Astrocyte (in vitro differentiated cells and primary cell): ENCODE measurements at regions not wholly inside any gene's neighbourhood (a gene's known extent, or its start where the extent isn't known, plus 50 kb on each side); places are given as distances from the start of the nearest gene placed in this dataset.
A peak's percentile ranks its signal among the peaks of the same experiment; 100 is the strongest.

Experiments
- DNase-seq: peaks from one replicate; pipeline ENCODE4 v3.0.0-alpha.2; 2010; ENCODE audit warnings: low read depth
- FAIRE-seq: peaks from 2 replicates; lab custom pipeline; 2011; peaks lifted over from hg19 to GRCh38; lab: Jason Lieb, UNC
- H2AFZ ChIP-seq: 2 replicates; pipeline ENCODE4 v1.6.0; 2012; ENCODE audit warnings: low read depth, low read length, inconsistent platforms
- H3K27ac ChIP-seq: 2 replicates; pipeline ENCODE4 v1.5.1; 2011; ENCODE audit warnings: low read depth, low read length, inconsistent platforms
- H3K27me3 ChIP-seq: 2 replicates; pipeline ENCODE4 v1.6.0; 2011; ENCODE audit warnings: low read length, inconsistent platforms; ENCODE audit not compliant: insufficient read depth
- H3K36me3 ChIP-seq: 2 replicates; pipeline ENCODE4 v1.5.1; 2011; ENCODE audit warnings: low read length, inconsistent platforms; ENCODE audit not compliant: insufficient read depth
- H3K4me1 ChIP-seq: 2 replicates; pipeline ENCODE4 v1.5.1; 2011; ENCODE audit warnings: low read length, inconsistent platforms; ENCODE audit not compliant: insufficient read depth
- H3K4me2 ChIP-seq: 2 replicates; pipeline ENCODE4 v1.6.0; 2012; ENCODE audit warnings: low read length, inconsistent platforms
- H3K4me3 ChIP-seq: 2 replicates; pipeline ENCODE4 v1.5.1; 2011; ENCODE audit warnings: low read depth, mild to moderate bottlenecking, low read length, inconsistent platforms; ENCODE audit not compliant: insufficient read depth
- H3K79me2 ChIP-seq: 2 replicates; pipeline ENCODE4 v1.6.0; 2012; ENCODE audit warnings: mild to moderate bottlenecking, low read length, inconsistent platforms; ENCODE audit not compliant: insufficient read depth
- H3K9ac ChIP-seq: 2 replicates; pipeline ENCODE4 v1.6.0; 2012; ENCODE audit warnings: mild to moderate bottlenecking, low read length, inconsistent platforms
- H3K9me3 ChIP-seq: 2 replicates; pipeline ENCODE4 v1.5.1; 2012; ENCODE audit warnings: low read depth, mild to moderate bottlenecking, low read length, inconsistent platforms; ENCODE audit not compliant: insufficient read depth
- H4K20me1 ChIP-seq: 2 replicates; pipeline ENCODE4 v1.6.0; 2012; ENCODE audit warnings: low read length, inconsistent platforms; ENCODE audit not compliant: insufficient read depth
- H3K27ac Mint-ChIP-seq: one replicate; pipeline ENCODE4 v1.8.0; 2021; ENCODE audit warnings: mild to moderate bottlenecking, mixed read lengths; ENCODE audit not compliant: unreplicated experiment
- H3K27me3 Mint-ChIP-seq: one replicate; pipeline ENCODE4 v1.8.0; 2021; ENCODE audit warnings: low read depth, mixed read lengths; ENCODE audit not compliant: unreplicated experiment
- H3K36me3 Mint-ChIP-seq: one replicate; pipeline ENCODE4 v1.8.0; 2021; ENCODE audit warnings: low read depth, mixed read lengths; ENCODE audit not compliant: unreplicated experiment
- H3K4me1 Mint-ChIP-seq: one replicate; pipeline ENCODE4 v1.8.0; 2021; ENCODE audit warnings: low read depth, mixed read lengths; ENCODE audit not compliant: unreplicated experiment
- H3K4me3 Mint-ChIP-seq: one replicate; pipeline ENCODE4 v1.8.0; 2021; ENCODE audit warnings: mild to moderate bottlenecking, moderate library complexity, mixed read lengths; ENCODE audit not compliant: unreplicated experiment
- H3K9me3 Mint-ChIP-seq: one replicate; pipeline ENCODE4 v1.8.0; 2021; ENCODE audit warnings: mild to moderate bottlenecking, mixed read lengths; ENCODE audit not compliant: unreplicated experiment
- EZH2 ChIP-seq: IDR thresholded peaks from 2 replicates; pipeline ENCODE4 v1.6.1; 2012; ENCODE audit warnings: mild to moderate bottlenecking, low read length, inconsistent platforms; ENCODE audit not compliant: insufficient read depth
- TF ChIP-seq, protein P1 (sequence below): IDR thresholded peaks from 2 replicates; pipeline ENCODE4 v1.5.1; 2011; ENCODE audit warnings: low read depth, mild to moderate bottlenecking, inconsistent platforms, low read length, moderate library complexity; ENCODE audit not compliant: insufficient read depth

DNA sequence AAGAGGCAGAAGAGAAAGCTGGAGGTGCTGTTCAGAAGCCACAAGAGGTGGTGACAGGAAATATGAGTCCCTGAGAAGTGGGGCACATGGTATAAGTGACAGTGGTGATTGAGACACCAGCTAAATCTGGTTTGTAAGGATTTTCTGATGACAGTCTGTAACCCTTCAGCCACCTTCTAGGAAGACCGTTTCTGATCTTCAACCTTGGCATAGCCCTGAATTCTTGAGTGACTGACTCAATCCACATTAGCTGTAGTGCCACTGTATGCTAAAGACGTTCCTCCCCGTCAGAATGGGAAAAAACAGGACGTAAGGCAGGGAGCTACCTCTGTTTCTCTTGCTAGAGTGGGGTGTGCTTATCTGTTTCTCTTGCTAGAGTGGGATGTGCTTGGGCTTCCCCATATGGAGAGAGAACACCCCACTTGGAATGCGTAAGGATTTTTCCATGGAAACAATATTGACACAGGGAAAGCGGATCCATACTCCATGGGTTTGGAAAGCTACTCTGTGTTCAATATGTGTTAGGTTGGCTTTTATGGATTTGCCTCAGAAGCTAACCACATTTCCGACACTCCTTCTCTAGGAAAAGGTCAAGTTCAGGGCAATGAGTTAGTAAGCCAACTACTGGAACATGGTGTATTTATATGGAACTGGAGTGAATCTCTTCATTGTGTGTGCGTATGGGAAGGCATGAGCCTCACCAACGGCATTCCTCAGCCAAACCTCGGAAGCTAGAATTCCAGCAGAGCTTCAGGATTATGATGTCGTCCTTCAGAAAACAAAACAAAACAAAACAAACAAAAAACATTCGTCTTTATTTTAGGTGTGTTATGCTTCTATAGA lies 948.8 kb upstream of the SLC10A2 start:
- Histone ChIP-seq H3K27ac (peak overlapping the region; percentile 76), H2AFZ (peak overlapping the region; percentile 43), H3K79me2 (no peaks in the 10 kb centered on the region), H3K27me3 (no peaks in the 10 kb centered on the region), H3K4me3 (no peak overlapping the region), H3K9ac (peak overlapping the region; percentile 48), H3K9me3 (no peaks in the 10 kb centered on the region), H3K4me1 (peaks cover 26% of the 10 kb centered on the region), H4K20me1 (no peaks in the 10 kb centered on the region), H3K36me3 (no peaks in the 10 kb centered on the region), H3K4me2 (peak overlapping the region; percentile 72)
- FAIRE-seq, result no peak
- peak; percentile 92 for DNase-seq
- no peak overlapping the region for H3K4me3 Mint-ChIP-seq
- no peak overlapping the region for H3K27ac Mint-ChIP-seq
- H3K4me1 Mint-ChIP-seq, result peaks cover 9% of the 10 kb centered on the region
- no peaks in the 10 kb centered on the region for H3K36me3 Mint-ChIP-seq
- H3K27me3 Mint-ChIP-seq, result no peaks in the 10 kb centered on the region
- TF ChIP-seq, protein P1, sequence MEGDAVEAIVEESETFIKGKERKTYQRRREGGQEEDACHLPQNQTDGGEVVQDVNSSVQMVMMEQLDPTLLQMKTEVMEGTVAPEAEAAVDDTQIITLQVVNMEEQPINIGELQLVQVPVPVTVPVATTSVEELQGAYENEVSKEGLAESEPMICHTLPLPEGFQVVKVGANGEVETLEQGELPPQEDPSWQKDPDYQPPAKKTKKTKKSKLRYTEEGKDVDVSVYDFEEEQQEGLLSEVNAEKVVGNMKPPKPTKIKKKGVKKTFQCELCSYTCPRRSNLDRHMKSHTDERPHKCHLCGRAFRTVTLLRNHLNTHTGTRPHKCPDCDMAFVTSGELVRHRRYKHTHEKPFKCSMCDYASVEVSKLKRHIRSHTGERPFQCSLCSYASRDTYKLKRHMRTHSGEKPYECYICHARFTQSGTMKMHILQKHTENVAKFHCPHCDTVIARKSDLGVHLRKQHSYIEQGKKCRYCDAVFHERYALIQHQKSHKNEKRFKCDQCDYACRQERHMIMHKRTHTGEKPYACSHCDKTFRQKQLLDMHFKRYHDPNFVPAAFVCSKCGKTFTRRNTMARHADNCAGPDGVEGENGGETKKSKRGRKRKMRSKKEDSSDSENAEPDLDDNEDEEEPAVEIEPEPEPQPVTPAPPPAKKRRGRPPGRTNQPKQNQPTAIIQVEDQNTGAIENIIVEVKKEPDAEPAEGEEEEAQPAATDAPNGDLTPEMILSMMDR, result no peak
- no peak for TF ChIP-seq EZH2
- H3K9me3 Mint-ChIP-seq, result no peaks in the 10 kb centered on the region

DNA sequence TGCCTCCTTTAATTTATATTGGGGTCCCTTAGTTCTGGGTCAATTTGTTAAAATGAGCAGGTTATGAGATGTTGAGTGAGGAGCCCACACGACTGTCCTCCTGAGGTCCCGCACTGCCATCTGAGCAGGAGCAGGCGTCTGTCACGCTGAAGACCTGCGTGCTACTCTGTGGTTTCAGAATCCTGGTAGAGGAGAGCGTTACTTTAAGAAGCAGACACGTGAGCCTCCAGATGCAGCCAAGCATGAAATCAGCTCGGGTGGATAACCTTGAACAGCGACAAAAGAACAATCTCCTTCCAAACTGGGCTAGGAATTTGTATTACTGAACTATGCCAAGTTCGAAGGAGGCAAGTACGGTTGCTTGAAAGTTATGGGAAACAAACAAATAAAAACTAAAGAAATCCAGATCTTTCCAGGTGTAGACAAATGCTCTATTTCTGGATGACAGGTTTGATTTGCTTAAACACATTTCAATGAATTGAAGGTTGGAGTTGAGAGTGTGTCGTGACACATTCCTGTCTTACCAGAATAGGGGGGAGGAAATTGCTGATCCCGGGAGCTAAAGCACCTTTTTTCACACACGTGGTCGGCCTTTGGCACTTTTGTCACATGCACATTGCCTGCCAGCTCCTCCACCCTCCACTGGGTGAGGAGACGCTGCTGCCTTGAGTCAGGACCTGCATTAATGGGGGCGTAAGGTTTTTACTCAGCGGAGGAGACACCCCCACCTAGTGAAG lies 945.5 kb upstream of the SLC10A2 start:
- Histone ChIP-seq H2AFZ (peak overlapping the region; percentile 31), H3K9ac (no peak overlapping the region), H3K4me3 (no peak overlapping the region), H3K4me2 (peak overlapping the region; percentile 72), H3K9me3 (no peaks in the 10 kb centered on the region), H3K27ac (no peak overlapping the region), H3K27me3 (no peaks in the 10 kb centered on the region), H4K20me1 (no peaks in the 10 kb centered on the region), H3K4me1 (peaks cover 36% of the 10 kb centered on the region), H3K36me3 (no peaks in the 10 kb centered on the region), H3K79me2 (no peaks in the 10 kb centered on the region)
- no peak overlapping the region for H3K27ac Mint-ChIP-seq
- H3K4me3 Mint-ChIP-seq, result no peak overlapping the region
- FAIRE-seq (no peak), DNase-seq (peak; percentile 36)
- no peaks in the 10 kb centered on the region for H3K9me3 Mint-ChIP-seq
- no peaks in the 10 kb centered on the region for H3K36me3 Mint-ChIP-seq
- H3K4me1 Mint-ChIP-seq, result peaks cover 9% of the 10 kb centered on the region
- H3K27me3 Mint-ChIP-seq, result no peaks in the 10 kb centered on the region
- TF ChIP-seq, protein P1, result no peak
- TF ChIP-seq EZH2, result no peak
